Left forelimb (tissue), 1 donor: ENCODE measurements at regions not wholly inside any gene's neighbourhood (a gene's known extent, or its start where the extent isn't known, plus 50 kb on each side); places are given as distances from the start of the nearest gene placed in this dataset.
"Not testable (repeated sequence)": the region's sequence is repeated elsewhere in the genome, so short reads cannot be mapped to it uniquely, and the experiment has no call there.

Experiments
- DNase-seq: peaks from one replicate; pipeline ENCODE4 v3.0.0-alpha.2; 2018; ENCODE audit warnings: low spot score

DNA sequence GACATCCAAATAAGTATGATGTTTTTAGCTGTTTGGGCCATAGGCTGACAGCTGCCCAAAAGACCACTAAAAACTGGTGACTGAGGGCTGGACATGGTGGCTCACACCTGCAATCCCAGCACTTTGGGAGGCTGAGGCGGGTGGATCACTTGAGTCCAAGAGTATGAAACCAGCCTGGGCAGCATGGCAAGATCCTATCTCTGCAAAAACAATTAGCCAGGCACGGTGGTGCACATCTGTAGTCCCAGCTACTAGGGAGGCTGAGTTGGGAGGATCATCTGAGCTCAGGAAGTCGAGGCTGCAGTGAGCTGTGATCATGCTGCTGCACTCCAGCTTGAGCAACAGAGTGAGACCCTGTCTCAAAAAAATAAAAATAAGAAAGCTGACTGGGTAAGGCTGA, 511.5 kb upstream of the RAB6C start:
- no peak for DNase-seq

DNA sequence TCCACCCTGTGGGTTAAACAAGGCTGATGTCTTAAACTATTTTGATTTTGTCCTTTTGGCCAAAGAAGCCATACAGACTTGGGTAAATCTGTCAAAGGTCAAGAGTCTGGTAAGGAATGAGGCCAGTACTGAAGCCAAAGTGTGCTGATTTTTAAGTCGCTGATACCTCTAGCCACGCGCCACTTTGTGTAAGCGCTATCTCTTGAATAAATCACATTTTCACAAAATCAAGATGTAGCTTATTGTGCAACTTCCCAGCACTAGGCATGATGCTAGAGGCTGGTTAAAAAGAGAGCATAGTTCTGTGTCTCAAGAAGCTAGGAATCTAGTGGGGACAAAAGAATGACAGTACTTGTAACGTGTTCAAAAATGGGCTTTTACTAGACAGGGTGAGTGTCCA, 510.6 kb upstream of the RAB6C start:
- DNase-seq = no peak

GRCh38 chr2:129469389-129469788, 510.1 kb upstream of the RAB6C start:
- DNase-seq = no peak

DNA sequence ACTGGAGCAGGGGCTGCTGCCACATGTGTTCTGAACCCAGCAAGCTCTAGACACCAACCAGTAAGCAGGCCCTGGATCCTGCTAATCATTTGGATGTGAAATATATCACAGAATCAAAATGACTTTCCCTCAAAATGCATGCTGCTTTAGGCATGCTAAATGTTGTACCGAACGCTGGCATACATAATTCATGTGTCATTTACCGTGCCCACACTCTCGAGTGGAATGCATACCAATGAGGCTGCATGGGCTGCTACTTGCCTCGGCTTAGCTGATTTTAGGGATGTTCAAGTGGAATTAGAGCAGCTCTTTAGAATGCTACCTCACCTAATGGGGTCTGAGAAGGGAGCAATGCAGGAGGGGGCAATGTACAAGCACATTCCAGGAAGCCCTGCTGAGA, 509.6 kb upstream of the RAB6C start:
- DNase-seq = no peak

DNA sequence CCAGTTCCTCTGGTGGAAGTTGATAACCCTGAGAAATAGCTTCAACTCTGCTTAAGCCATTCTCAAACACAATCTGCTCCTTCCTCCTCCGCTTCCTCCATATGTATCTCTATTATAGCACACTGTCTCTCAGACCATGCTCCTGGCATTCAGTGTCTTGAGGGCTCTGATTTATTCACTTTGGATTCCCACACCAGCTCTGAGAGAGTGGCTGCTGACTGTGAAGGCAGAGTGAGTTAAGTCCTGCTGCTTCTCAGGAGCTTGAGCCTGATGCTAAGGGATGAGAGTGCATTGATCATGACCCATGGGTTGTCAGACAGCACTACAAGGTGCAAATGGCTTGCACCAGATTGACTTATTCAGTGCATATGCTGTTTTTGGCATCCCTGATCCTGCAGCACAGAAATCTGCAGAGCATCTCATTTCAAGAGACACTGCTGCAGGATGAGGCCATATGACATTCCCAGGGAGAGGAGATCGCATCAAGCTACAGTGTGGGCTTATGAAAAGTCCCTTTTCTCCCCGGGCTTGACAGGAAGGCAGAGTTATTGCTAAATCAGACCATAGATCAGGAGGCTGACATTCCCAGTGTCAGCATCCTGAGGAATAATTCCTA, 500.5 kb upstream of the RAB6C start:
- no peak for DNase-seq

- DNase-seq = no peak
Observed at GRCh38 chr2:129479892-129480291, 499.6 kb upstream of the RAB6C start.

- no peak for DNase-seq
Observed at GRCh38 chr2:129480790-129481189, 498.7 kb upstream of the RAB6C start.

- DNase-seq = no peak
Observed at GRCh38 chr2:129481306-129482219, 497.9 kb upstream of the RAB6C start.

- no peak for DNase-seq
Observed at GRCh38 chr2:129482626-129483025, 496.8 kb upstream of the RAB6C start.

DNA sequence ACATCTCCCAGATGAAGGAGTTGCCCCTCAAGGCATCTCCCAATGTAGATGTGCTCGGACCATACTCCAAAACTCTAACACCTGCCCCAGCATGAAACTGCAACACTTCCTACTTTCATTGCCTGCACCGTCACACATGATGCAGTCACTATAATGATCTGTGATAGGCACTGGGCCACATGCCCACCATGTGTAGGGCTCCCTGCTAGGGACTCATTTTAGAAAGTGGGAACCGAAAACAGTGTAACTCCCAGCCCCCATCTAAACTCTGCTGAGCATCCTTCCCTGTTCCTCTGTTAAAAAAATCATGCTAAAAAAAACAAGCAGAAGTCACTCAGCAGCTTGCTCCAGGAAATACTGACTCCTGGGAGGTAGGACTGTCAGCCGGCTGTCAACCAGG, 496.1 kb upstream of the RAB6C start:
- DNase-seq = no peak

GRCh38 chr2:129484999-129485897, 494.2 kb upstream of the RAB6C start:
- DNase-seq = no peak

GRCh38 chr2:129488376-129488775, 491.1 kb upstream of the RAB6C start:
- no peak for DNase-seq

DNA sequence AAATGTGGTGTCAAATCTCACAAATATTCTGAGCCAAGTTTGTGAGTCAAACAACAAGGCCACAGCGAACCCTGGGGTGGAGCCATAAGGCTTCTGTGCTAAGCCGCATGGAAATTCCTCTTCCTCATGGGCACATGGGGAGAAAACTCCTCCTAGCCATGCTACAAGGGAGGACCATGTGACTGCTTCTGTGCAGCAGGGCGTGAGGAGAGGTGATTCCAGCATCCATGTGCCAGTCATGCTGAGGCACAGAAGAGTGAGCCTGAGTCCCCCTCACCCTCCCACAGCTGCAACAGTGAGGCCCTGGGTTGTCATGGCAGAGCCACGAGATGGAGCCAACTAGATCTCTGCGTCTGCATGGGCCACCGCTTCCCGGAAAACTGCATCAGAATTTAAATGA, 488.8 kb upstream of the RAB6C start:
- no peak for DNase-seq

GRCh38 chr2:129491308-129491707, 488.2 kb upstream of the RAB6C start:
- no peak for DNase-seq

- no peak for DNase-seq
Observed at GRCh38 chr2:129492548-129492947, 486.9 kb upstream of the RAB6C start.

DNA sequence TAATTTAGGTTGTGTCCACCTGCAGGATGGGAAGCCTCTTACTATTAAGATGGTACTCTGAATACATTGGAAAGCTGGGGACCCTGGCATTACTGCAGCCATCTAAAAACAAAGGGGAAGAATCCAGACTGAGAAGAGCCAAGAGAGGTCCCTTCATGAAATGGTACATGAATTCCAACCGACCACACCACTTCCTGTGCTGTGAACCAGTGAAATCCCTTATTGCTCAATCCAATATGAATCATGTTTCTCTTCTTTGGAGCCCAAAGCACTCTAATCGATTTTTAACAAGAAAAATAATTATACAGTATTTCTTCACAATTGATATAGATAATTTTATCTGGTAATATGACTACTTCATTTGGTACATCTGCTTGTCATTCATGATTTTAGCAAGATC, 479.7 kb upstream of the RAB6C start:
- no peak for DNase-seq

DNA sequence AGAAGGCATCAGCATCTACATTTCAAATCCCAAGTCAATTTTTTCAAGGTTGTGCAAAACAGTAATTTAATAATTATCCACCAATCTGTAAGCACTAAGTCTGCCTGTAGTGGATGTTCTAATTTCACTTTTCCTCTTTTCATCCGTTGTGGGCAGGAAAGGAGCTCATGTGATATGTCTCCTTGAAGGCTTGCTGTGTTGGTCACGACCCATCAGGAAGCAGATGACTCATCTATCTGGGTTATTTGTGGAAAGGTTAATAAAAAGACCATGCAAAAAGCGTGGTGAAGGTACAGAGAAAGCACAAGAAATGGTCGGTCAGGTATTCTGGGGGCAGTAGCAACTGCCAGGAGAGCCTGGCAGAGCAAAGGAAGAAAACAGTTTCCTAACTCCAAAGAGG, 476.7 kb upstream of the RAB6C start:
- no peak for DNase-seq

- no peak for DNase-seq
Observed at GRCh38 chr2:129504646-129505045, 474.8 kb upstream of the RAB6C start.

GRCh38 chr2:129518937-129519336, 460.5 kb upstream of the RAB6C start:
- no peak for DNase-seq

DNA sequence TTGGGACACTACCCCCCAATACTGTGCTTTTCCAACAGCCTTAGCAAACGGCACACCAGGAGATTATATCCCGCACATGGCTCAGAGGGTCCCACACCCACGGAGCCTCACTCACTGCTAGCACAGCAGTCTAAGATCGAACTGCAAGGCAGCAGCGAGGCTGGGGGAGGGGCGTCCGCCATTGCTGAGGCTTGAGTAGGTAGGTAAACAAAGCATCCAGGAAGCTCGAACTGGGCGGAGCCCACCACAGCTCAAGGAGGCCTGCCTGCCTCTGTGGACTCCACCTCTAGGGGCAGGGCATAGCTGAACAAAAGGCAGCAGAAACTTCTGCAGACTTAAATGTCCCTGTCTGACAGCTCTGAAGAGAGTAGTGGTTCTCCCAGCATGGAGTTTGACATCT, 447.3 kb upstream of the RAB6C start:
- not testable (repeated sequence) for DNase-seq

DNA sequence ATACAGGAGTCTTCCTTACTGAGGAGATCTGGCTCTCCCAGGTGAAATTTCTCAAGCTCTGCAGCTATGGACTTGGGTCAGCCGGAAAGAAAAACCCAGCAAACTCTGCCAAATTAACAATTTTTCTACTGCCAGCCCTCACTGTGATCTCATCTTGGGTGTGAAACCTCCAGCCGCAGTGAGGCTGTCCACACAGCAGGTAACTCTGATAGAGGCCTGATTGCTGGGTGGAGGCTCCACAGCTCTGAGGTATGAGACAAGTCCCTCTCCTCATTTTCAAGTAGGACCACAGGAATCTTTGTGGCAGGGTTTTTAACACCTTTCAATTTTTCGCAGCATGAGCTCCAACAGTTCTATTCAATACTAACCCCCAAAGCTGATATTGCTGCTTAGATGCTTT, 430.6 kb upstream of the RAB6C start:
- no peak for DNase-seq

DNA sequence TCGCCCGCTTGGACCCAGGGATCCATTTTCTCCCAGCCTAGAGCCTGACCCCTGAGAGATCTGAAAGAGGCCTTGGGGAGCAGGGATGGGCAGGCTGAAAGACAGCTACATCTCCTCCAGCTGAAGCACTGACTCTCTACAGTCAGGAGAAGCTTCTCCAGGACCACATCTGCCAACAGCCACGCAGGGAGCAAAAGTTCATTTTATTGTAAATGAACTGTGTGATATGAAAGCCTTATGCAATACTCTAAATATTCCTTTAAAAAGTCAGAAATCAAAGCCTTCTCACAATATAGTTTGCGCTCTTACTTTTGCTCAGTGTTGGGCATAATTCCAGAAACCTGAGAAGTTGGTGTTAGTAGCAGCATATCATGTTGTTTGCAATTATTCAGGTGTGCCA, 428.9 kb upstream of the RAB6C start:
- no peak for DNase-seq

DNA sequence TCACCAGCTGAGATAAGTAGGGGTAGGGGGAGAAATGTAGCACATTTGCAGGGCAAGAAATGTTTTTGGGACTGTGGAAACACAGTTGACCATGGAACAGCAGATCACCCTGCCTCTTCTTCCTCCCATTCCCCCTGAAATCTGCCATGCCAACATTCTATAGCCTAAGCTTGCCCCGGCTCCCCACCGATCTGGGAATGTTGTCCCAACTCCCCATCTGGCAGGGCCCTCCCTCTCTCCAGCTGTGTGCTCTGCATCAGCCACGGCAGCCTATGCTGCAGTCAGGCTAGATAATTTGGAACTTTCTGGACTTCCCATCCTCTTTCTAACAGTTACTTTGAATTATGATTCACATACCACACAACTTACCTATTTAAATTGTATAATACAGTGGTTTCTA, 425.1 kb upstream of the RAB6C start:
- DNase-seq = no peak
